Right lung (tissue), 2 donors: ENCODE measurements at regions not wholly inside any gene's neighbourhood (a gene's known extent, or its start where the extent isn't known, plus 50 kb on each side); places are given as distances from the start of the nearest gene placed in this dataset.

Experiments
- DNase-seq, 2 donors: peaks; one replicate each; pipeline ENCODE4 v3.0.0-alpha.2; 2013

GRCh38 chr2:48852938-48853337, 97.4 kb upstream of the LHCGR start:
- DNase-seq = no peak

DNA sequence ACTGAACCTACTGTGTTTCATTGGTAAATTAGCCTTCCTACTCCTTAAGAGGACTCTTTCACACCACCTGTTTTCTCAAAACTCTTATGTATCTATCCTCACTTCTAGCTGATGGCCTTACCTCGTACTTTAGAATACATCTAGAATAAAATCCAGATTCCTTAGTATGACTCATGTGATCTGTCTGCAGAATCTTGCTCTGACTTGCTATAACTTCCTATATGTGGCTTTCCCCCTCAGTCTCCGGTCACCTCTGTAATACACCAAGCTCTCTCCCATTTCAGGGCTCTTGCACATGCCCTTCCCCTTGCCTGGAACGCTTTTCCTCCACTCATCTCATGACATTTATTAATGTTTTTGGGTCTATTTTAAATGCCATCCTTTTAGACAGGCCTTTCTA, 95.6 kb upstream of the LHCGR start:
- DNase-seq = no peak

- DNase-seq = no peak
These were observed 94.2 kb upstream of the LHCGR start for GRCh38 chr2:48849770-48850169.

DNA sequence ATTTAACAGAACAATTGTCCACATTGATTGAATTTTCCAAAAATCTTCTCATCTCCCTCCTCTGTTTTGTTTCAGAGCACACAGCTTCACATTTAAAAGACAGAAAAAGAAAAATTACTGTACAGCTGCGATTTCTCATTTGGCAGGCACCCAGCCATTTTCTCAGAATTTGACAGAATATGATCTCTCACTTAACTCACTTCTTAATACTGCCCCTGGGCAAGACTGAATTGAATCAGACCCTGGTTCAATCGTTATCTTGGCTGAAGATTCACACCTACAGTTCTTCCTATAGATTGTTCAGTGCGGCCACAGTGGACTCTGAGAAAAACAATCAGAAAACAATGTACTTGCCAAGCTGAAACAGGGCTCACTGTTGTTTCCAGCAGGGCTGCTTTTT, 90.2 kb upstream of the LHCGR start:
- DNase-seq = no peak

GRCh38 chr2:48844417-48845155, 89.1 kb upstream of the LHCGR start:
- no peak for DNase-seq

GRCh38 chr2:48841126-48841525, 85.6 kb upstream of the LHCGR start:
- no peak for DNase-seq

DNA sequence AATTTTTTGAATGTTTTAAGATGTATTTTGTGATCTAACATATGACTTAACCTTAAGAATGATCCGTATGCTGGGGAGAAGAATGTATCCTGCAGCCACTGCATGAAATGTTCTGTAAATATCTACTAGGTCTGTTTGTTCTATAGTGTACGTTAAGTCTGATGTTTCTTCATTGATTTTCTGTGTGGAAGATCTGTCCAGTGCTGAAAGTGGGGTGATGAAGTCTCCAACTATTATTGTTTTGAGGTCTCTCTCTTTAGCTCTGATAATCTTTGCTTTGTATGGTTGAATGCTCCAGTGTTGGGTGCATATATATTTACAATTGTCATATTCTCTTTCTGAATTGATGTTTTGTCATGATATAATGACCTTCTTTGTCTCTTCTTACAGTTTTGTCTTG, 82.5 kb upstream of the LHCGR start:
- DNase-seq = no peak

GRCh38 chr2:48829569-48829968, 74.0 kb upstream of the LHCGR start:
- no peak for DNase-seq

- no peak for DNase-seq
These were observed 73.5 kb upstream of the LHCGR start for GRCh38 chr2:48829036-48829435.

- no peak for DNase-seq
These were observed 71.5 kb upstream of the LHCGR start for GRCh38 chr2:48826986-48827385.

DNA sequence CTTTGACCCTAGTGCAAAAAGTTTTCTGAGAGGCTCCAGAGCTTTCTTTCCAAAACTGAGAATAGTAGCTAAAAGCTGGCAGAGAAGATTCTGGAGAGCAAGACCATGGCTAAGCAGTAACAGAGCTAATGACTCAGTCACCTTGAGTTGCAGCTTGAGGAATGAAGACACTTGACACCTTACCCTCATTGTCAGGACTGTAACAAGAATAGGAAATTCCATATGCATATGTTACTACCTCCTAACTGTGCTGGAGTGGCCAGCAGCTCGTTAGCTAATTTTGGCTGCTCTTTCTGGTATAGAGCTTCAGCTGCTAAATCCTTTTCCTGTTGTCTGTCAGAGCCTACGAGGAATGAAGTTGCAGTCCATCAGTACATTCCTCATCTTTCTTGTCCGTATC, 68.6 kb upstream of the LHCGR start:
- DNase-seq = no peak

DNA sequence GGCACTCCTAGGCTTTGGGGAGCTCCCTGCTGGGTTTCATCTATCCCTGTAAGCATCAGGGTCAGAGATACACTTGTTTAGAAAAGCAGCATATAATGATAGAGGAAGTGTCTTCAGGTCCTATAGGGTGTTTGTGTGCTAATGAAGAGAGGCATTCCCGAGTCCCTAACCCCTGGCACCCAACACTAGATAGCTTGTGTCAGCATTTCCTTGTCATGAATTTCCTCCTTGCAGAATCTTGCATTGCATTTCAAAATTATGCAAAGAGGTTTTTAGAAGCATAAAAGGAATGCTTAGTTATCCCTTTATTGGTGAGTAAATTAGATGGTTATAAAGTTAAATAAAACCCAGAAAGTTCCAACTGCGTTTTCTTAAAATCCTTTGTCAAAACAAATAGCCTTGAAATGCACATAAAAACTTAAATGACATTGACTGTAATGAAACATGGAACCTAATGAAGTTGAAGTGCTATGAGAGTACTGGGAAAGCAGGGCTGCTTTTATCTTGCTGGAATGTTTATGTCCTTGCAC, 63.7 kb upstream of the LHCGR start:
- DNase-seq = no peak

- DNase-seq = no peak
These were observed 61.8 kb upstream of the LHCGR start for GRCh38 chr2:48817355-48817754.

- DNase-seq = no peak
These were observed 56.9 kb upstream of the LHCGR start for GRCh38 chr2:48812416-48812815.

DNA sequence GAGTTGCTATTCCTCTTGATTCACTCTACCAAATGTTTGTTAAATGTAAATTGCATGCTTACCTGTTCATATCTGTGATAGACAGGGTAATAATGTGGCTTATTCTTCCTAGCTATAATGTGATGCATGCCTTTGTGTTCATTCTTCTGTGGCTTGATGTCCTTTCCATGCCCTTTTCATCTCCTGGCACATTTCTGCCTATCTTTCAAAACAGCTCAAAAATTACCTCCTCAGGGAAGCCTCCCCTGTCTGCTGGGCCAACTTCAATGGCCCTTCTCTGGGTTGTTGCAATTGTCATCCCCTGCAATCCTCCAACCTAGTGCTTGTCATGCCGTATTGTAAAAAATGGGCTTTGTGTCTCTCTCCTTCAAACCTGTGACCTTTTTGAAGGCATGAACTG, 52.8 kb upstream of the LHCGR start:
- no peak for DNase-seq
